ENCODE measurements at regions not wholly inside any gene's neighbourhood (a gene's known extent, or its start where the extent isn't known, plus 50 kb on each side); places are given as distances from the start of the nearest gene placed in this dataset.
A peak's percentile ranks its signal among the peaks of the same experiment; 100 is the strongest.

DNA sequence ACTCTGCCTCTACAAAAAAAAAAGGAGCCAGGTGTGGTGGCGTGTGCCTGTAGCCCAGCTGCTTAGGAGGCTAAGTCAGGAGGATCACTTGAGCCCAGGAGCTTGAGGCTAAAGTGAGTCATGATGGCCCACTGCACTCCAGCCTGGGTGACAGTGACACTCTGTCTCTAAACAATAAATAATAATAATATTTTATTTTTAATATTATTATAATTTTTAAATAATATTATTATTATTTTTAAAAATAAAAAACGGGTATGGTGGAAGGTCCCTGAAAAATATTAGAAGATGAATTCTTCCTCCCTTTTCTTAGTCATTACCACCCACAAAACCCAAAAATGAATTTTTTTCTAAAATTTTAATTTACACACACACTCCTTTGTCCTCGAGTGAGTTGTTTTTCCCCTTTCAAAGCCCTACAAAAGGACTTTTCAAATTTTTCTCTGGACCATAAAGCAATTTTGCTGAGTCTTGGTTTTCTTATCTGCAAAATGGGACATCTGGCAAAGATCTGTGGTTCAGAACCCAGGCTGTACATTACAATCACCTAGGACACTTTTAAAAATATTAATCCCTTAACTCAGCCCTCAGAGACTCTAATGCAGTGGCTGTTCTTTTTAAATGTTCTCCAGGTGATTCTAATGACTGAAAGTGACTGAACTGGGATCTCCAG, 174.0 kb upstream of the NEBL start:
- Histone ChIP-seq H3K4me3 (no peak overlapping the region), H3K9me3 (ENCODE audit: low read depth, low read length) (no peaks in the 10 kb centered on the region), H3K27ac (no peak overlapping the region), H3K9ac (ENCODE audit: insufficient read length) (no peak overlapping the region), H3K36me3 (ENCODE audit: insufficient read depth, low read length) (no peaks in the 10 kb centered on the region)
- no peak for DNase-seq (ENCODE audit: low read depth, low spot score)
- TF ChIP-seq FOXP2 (optimal IDR thresholded peaks at IDR 0.05; ENCODE audit: control extremely low read depth, extremely low read length, insufficient read depth) (no peak), POLR2AphosphoS5 (IDR thresholded peaks at IDR 0.05; ENCODE audit: borderline replicate concordance, low read depth, low read length) (no peak), EZH2 (IDR thresholded peaks at IDR 0.05) (no peak)

DNA sequence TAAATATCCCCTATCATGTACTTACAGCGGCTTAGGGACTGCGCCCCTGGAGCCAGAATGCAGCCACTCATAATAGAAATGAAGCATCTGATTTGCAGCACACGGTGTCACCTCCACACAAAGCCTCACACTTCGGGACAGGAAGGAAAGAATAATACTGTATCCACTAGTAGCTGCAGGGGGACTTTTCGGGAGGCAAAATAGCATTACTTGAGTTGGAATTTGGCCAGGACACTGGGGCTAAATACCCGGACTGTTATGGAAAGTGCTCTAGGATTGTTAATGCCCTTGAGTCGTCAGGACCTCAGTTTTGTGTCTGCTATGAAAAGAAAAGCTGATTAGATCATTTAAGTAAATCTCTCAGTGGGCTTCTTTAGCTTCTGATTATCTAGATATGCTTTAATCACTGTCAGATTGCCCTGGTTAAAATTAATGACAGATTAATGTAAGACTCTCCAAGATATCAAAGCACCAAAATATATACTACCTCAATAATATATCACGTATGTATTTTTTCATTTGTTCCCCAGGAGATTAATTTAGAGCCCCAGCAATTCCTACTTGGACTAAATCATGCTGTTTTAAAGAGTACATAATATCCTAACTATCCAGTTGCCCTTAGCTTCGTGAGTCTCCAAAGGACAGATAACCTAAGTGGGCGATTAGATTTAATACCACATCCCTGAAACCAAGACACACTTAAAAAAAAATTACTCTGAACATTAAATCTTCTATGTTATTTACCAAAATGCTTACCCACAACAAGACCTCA, 173.0 kb upstream of the NEBL start:
- Histone ChIP-seq H3K9me3 (ENCODE audit: low read depth, low read length) (no peaks in the 10 kb centered on the region), H3K9ac (ENCODE audit: insufficient read length) (no peak overlapping the region), H3K4me3 (peak overlapping the region; percentile 52), H3K27ac (no peak overlapping the region), H3K36me3 (ENCODE audit: insufficient read depth, low read length) (no peaks in the 10 kb centered on the region)
- DNase-seq (ENCODE audit: low read depth, low spot score): peak; percentile 40
- TF ChIP-seq FOXP2 (optimal IDR thresholded peaks at IDR 0.05; ENCODE audit: control extremely low read depth, extremely low read length, insufficient read depth): no peak
- TF ChIP-seq EZH2 (IDR thresholded peaks at IDR 0.05): no peak
- TF ChIP-seq POLR2AphosphoS5 (IDR thresholded peaks at IDR 0.05; ENCODE audit: borderline replicate concordance, low read depth, low read length): no peak

- Histone ChIP-seq H3K36me3 (ENCODE audit: insufficient read depth, low read length) (no peaks in the 10 kb centered on the region), H3K9ac (ENCODE audit: insufficient read length) (no peak overlapping the region), H3K27ac (no peak overlapping the region), H3K9me3 (ENCODE audit: low read depth, low read length) (no peaks in the 10 kb centered on the region), H3K4me3 (no peak overlapping the region)
- TF ChIP-seq EZH2 (IDR thresholded peaks at IDR 0.05) (no peak), FOXP2 (optimal IDR thresholded peaks at IDR 0.05; ENCODE audit: control extremely low read depth, extremely low read length, insufficient read depth) (no peak), POLR2AphosphoS5 (IDR thresholded peaks at IDR 0.05; ENCODE audit: borderline replicate concordance, low read depth, low read length) (no peak)
- no peak for DNase-seq (ENCODE audit: low read depth, low spot score)
Observed at GRCh38 chr10:21069278-21069677, 172.2 kb upstream of the NEBL start.

- no peak overlapping the region for H3K9ac ChIP-seq (ENCODE audit: insufficient read length)
- DNase-seq (ENCODE audit: low read depth, low spot score): no peak
- H3K9me3 ChIP-seq (ENCODE audit: low read depth, low read length): no peaks in the 10 kb centered on the region
- no peak overlapping the region for H3K27ac ChIP-seq
- H3K4me3 ChIP-seq: no peak overlapping the region
- H3K36me3 ChIP-seq (ENCODE audit: insufficient read depth, low read length): no peaks in the 10 kb centered on the region
- TF ChIP-seq POLR2AphosphoS5 (IDR thresholded peaks at IDR 0.05; ENCODE audit: borderline replicate concordance, low read depth, low read length) (no peak), FOXP2 (optimal IDR thresholded peaks at IDR 0.05; ENCODE audit: control extremely low read depth, extremely low read length, insufficient read depth) (no peak), EZH2 (IDR thresholded peaks at IDR 0.05) (no peak)
Observed at GRCh38 chr10:21068026-21068656, 171.0 kb upstream of the NEBL start.

DNA sequence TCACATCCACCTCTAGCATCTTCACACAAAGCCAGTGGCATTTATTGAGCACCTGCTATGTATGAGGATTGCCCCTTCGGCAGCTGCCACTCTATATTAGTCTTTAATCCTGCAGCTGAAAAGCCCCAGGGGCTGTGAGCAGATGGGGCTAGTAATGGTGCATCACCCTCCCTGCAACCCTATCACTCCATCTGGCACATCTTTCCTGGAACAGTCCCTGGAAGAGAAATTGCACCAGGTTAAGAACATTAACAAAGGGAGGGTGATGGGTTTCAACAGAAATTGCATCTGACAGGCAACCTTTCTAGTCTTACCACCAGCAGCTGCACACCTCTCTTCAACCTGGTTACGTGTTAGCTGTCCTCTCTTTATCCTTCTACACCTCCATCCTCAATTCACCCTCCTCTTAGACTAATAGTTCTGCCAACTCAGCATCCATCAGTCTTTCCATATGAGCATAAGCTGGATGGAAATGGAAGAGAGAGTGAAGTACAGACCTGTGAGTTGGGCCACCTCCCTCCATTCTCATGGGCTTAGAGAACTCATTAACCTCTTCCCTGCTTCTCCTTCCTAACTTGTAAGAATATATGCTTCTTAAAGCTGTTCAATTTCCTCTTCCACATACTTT, 168.6 kb upstream of the NEBL start:
- TF ChIP-seq POLR2AphosphoS5 (IDR thresholded peaks at IDR 0.05; ENCODE audit: borderline replicate concordance, low read depth, low read length) (no peak), EZH2 (IDR thresholded peaks at IDR 0.05) (no peak), FOXP2 (optimal IDR thresholded peaks at IDR 0.05; ENCODE audit: control extremely low read depth, extremely low read length, insufficient read depth) (no peak)
- DNase-seq (ENCODE audit: low read depth, low spot score): no peak
- Histone ChIP-seq H3K36me3 (ENCODE audit: insufficient read depth, low read length) (no peaks in the 10 kb centered on the region), H3K9ac (ENCODE audit: insufficient read length) (no peak overlapping the region), H3K4me3 (no peak overlapping the region), H3K9me3 (ENCODE audit: low read depth, low read length) (no peaks in the 10 kb centered on the region), H3K27ac (no peak overlapping the region)

DNA sequence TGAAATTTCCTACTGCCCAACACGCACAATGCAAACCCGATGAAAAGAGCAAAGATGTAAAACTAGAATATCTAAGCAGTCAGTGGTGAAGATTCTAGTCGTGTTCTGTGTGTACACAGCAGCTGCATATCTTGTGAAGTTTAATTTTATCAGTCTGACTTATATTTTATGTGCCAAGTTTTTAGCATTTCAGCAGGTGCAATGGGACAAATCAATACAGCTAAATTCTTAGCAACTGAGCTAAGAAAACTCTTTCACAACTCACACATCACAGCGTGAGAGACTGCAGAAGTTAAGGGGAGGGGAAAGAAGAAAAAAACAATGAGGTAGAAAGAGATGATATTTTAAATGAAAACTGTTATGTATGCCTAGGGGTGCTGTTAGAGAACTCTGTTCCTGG, 164.9 kb upstream of the NEBL start:
- H3K9ac ChIP-seq (ENCODE audit: insufficient read length): no peak overlapping the region
- H3K4me3 ChIP-seq: no peak overlapping the region
- H3K9me3 ChIP-seq (ENCODE audit: low read depth, low read length): no peaks in the 10 kb centered on the region
- no peak for DNase-seq (ENCODE audit: low read depth, low spot score)
- no peaks in the 10 kb centered on the region for H3K36me3 ChIP-seq (ENCODE audit: insufficient read depth, low read length)
- TF ChIP-seq FOXP2 (optimal IDR thresholded peaks at IDR 0.05; ENCODE audit: control extremely low read depth, extremely low read length, insufficient read depth) (no peak), POLR2AphosphoS5 (IDR thresholded peaks at IDR 0.05; ENCODE audit: borderline replicate concordance, low read depth, low read length) (no peak), EZH2 (IDR thresholded peaks at IDR 0.05) (no peak)
- H3K27ac ChIP-seq: no peak overlapping the region

DNA sequence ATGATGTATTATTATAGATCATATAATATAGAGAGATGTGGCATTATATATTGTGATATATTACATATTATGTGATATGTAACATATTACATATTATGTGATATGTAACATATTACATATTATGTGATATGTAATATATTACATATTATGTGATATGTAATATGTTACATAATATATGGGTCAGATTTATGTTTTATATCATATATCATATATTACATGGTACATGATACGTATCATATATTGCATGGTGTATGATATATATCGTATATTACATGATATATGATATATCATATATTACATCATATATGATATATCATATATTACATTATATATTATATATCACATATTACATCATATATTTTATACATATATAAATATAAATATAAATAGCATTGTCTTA, 164.1 kb upstream of the NEBL start:
- no peak for DNase-seq (ENCODE audit: low read depth, low spot score)
- no peaks in the 10 kb centered on the region for H3K9me3 ChIP-seq (ENCODE audit: low read depth, low read length)
- no peak overlapping the region for H3K9ac ChIP-seq (ENCODE audit: insufficient read length)
- H3K4me3 ChIP-seq: no peak overlapping the region
- H3K36me3 ChIP-seq (ENCODE audit: insufficient read depth, low read length): no peaks in the 10 kb centered on the region
- no peak overlapping the region for H3K27ac ChIP-seq
- TF ChIP-seq POLR2AphosphoS5 (IDR thresholded peaks at IDR 0.05; ENCODE audit: borderline replicate concordance, low read depth, low read length) (no peak), EZH2 (IDR thresholded peaks at IDR 0.05) (no peak), FOXP2 (optimal IDR thresholded peaks at IDR 0.05; ENCODE audit: control extremely low read depth, extremely low read length, insufficient read depth) (no peak)

GRCh38 chr10:21060626-21061025, 163.5 kb upstream of the NEBL start:
- H3K36me3 ChIP-seq (ENCODE audit: insufficient read depth, low read length): no peaks in the 10 kb centered on the region
- DNase-seq (ENCODE audit: low read depth, low spot score): no peak
- H3K9ac ChIP-seq (ENCODE audit: insufficient read length): no peak overlapping the region
- no peaks in the 10 kb centered on the region for H3K9me3 ChIP-seq (ENCODE audit: low read depth, low read length)
- H3K27ac ChIP-seq: no peak overlapping the region
- no peak for TF ChIP-seq EZH2 (IDR thresholded peaks at IDR 0.05)
- no peak for TF ChIP-seq POLR2AphosphoS5 (IDR thresholded peaks at IDR 0.05; ENCODE audit: borderline replicate concordance, low read depth, low read length)
- no peak overlapping the region for H3K4me3 ChIP-seq

Measured in SK-N-MC (cell line).